A204.1 (cell line): ENCODE measurements at regions not wholly inside any gene's neighbourhood (a gene's known extent, or its start where the extent isn't known, plus 50 kb on each side); places are given as distances from the start of the nearest gene placed in this dataset.

Experiments used
- FAIRE-seq: peaks from 2 replicates; lab custom pipeline; 2012; peaks lifted over from hg19 to GRCh38; lab: Jason Lieb, UNC

GRCh38 chr3:117619805-117620204 lies 910.2 kb downstream of the TUSC7 start:
- FAIRE-seq: no peak

DNA sequence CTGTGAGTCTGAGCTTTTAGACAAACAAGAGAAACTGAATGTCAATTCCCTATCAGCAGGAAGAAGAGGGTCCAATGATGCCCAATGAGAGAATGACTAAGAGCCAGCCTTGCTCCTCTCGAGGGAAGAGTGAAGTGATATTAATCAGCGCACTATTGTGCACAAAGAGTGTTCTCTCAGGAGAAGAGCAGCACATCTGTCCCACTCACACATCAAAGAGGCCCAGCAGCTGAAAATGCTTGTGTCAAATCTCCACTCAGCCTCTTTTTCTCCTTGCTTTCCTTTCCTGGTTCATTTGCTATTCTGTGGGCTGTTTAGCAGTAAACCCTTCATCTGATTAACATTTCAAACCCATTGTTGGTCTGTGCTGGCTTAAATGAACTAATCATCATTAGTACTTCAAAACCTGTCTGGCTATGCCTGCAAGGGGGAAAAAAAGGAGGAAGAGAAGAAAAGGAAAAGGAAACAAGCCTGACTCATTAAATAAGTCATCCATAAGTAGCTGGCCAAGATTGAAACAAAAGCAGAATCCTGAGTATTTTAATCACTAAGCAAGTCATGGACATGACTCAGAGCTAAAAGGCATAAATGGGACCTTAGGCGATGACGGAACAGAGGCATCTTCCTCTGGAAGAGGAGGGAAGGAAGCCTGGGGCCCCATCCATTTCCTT lies 912.7 kb downstream of the TUSC7 start:
- FAIRE-seq: no peak

DNA sequence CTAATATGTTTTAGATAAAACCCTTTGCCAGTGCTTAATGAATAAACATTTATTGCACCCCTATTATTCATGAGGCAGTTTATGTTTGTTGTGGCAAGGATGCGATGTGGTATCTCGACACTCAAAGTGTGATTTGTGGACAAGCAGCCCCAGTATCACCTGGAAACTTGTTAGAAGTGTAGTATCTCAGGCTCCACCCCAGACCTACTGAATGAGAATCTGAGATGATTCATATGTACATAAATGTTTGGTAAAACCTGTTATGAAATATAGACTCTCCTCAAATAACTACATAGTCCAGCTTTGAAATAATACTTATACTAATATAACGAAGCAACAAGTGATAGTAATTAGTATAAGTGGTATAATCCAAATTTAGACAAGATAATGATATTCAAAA lies 914.8 kb downstream of the TUSC7 start:
- FAIRE-seq: no peak

DNA sequence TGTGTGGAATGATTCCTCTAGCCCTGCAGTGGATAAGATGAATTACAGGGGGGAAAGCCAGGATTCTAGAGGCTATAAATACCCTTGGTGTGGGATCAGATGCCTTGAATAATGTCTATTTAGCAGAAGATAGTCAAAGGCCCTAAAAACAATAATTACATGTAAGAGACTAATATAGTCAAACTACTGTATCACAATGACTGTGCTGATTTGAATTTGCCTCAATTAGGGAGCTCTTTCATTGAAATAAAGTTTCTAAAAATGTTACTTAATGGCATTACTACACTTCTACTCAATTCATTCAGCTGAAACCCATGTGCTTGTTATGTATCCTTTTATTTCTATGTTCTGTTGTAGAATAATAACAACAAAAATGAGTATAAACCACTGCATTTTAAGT lies 915.6 kb downstream of the TUSC7 start:
- no peak for FAIRE-seq

GRCh38 chr3:117626577-117626976 lies 917.0 kb downstream of the TUSC7 start:
- no peak for FAIRE-seq

DNA sequence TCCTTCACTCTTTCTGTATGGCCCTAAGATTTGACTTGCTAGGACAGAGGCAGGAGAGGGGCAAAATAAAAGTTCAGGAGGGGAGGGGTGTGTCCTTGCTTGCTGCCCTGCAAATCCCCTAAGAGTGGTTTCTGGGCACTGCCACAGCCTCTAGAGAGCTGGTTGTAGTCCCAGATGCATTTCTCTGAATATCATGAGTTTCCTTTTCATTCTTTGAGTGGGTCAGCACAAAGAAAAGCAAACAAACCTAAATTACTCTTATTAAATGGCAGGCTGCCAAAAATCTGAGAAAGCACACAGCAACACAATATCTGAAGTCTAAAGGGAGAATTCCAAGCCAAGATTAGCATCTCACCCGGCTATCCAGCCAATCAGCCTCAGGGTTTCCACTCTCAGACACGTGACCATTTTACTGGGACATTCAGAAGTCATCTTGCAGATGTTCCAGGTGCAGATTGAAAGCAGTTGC lies 919.3 kb downstream of the TUSC7 start:
- no peak for FAIRE-seq

- no peak for FAIRE-seq
These were observed 919.9 kb downstream of the TUSC7 start for GRCh38 chr3:117629505-117629904.

DNA sequence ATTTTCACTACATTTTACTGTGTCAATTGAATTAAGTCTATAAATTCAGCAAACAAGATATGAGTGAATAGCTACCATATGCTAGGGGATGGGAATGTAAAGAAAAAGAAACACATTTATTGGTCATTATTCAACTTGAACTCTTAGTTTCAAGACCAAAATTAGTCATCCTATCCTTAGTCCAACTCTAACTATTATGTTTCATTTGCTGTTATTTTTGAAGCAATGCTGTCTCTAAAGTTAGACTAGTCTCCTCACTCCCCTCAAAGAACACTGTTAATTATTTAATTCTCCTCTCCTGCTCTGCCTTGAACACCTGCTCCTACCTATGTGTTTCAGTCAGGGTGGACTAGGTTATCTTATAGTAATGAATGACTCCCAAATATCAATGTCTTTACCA lies 920.9 kb downstream of the TUSC7 start:
- FAIRE-seq: no peak

DNA sequence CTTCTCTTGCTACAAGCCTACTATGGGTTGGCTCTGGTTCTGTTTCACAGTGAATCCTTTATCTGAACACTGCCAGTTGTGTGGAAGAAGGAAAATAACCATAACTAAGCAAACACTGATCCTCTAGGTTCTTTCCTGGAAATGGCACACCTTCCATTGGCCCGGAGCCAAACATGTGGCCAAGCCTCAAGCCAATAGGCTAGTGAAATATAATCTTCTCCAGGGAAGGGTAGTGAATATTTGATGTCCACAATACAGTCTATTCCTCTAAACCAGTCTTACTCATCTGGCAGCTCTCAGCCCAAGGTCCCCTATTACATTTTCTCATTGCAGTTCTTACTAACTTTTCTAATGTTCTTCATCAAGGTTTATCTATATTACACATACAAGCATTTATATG lies 921.3 kb downstream of the TUSC7 start:
- FAIRE-seq: no peak

DNA sequence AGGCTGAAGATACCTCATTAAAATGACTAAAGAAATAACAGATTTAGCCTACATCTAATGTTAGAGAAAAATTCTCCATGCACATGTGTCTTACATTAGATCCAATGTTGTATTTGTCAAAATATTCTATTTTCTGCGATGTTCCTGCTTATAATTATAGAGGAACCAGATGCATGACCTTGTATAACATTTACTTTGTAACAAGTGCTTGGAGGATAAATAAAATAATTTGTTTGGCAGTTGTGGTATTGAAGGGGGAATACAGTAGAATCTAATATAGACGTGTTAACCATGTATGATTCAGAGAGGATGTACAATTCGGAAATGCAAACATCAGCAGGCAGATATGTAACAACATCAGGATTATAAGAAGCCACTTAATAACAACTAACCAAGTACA lies 922.2 kb downstream of the TUSC7 start:
- no peak for FAIRE-seq

DNA sequence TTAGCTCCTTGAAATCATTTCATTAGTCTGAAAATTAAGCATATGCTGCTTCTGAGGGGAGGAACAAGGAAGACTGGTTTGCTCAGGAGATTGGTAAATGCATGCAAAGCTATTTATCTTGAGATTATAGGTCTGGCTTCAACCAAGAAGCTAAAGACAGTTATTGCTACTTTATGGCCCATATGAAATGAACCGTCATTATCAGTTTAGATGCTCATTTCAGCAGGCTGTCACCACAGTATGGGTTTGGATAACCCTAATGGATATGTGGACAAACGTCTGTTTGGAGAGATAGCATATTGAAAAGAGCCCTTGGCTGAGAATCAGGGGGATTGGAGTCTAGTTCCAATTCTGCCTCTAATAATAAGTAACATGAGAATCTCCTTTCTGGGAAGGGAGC lies 922.6 kb downstream of the TUSC7 start:
- no peak for FAIRE-seq

DNA sequence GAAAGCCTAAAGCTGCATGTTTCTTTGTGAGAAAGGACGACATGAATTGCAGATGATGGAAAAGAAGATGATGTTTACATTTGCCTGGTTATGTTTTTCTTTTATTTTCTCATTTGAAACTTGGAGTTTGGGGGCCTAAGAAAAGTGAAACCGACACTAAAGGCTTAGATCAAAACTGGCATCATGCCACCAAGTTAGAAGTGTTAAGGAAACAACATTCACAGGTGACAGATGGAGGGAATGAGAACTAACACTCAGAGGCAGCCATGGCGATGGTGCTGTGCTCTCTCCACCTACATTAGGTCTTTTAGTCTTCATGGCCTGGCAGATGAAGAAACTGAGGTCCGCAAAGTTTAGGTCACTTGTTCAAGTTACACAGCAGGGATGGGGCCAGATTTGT lies 923.6 kb downstream of the TUSC7 start:
- FAIRE-seq: no peak

- FAIRE-seq: no peak
These were observed 928.1 kb downstream of the TUSC7 start for GRCh38 chr3:117637666-117638065.

DNA sequence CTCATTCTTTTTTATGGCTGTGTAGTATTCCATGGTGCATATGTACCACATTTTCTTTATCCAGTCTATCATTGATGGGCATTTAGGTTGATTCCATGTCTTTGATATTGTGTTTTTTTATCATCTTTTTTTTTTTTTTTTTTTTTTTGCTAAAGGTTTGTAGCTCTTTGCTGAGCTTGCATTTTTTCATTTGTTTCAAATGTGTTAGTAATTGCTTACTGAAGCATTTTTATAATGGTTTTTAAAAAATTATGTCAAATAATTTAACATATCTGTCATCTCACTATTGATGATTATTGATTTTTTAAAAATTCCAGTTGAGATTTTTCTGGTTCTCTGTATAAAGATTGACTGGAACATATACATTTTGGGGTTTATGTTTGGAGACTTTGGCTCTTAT lies 934.6 kb downstream of the TUSC7 start:
- FAIRE-seq: no peak

- no peak for FAIRE-seq
These were observed 936.1 kb downstream of the TUSC7 start for GRCh38 chr3:117645561-117646242.

GRCh38 chr3:117647435-117647834 lies 937.9 kb downstream of the TUSC7 start:
- FAIRE-seq: no peak

DNA sequence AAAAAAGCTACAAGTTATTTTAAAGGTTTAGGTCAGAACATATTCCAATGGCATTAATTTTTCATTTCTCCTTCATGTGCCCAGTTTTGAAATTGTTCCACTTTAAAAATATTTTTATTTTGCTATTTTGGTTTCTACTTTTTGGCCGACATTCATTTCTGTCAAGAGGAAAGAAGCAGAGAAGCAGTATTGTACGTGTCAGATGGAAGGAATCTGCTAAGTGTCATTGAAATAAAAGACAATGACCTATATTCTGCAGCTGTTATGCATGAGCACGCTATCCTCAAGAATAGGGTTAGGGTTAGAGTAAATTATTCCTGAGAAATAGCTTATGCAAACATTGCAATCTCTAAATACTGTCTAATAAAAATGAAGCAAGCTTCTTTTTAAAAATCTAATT lies 941.7 kb downstream of the TUSC7 start:
- FAIRE-seq: no peak

- FAIRE-seq: no peak
These were observed 946.8 kb downstream of the TUSC7 start for GRCh38 chr3:117656391-117656790.

DNA sequence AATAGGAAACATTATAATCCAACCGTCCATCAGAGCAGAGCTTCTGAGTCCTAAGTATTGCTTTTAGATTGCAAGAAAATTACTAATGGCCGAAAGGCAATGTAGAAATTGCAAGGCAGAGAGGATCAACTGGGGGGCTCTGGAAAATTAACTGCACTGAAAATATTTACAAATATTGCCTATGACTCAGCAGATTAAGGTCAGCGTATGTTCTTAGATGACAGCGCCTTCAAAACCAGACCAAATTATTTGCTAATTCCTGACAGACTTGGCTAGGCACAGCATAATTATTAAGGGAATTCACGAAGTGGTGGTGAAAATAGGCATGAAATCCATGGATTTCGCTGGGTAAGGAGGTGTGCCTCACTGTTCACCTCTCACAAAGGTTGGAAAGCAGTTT lies 947.7 kb downstream of the TUSC7 start:
- no peak for FAIRE-seq

DNA sequence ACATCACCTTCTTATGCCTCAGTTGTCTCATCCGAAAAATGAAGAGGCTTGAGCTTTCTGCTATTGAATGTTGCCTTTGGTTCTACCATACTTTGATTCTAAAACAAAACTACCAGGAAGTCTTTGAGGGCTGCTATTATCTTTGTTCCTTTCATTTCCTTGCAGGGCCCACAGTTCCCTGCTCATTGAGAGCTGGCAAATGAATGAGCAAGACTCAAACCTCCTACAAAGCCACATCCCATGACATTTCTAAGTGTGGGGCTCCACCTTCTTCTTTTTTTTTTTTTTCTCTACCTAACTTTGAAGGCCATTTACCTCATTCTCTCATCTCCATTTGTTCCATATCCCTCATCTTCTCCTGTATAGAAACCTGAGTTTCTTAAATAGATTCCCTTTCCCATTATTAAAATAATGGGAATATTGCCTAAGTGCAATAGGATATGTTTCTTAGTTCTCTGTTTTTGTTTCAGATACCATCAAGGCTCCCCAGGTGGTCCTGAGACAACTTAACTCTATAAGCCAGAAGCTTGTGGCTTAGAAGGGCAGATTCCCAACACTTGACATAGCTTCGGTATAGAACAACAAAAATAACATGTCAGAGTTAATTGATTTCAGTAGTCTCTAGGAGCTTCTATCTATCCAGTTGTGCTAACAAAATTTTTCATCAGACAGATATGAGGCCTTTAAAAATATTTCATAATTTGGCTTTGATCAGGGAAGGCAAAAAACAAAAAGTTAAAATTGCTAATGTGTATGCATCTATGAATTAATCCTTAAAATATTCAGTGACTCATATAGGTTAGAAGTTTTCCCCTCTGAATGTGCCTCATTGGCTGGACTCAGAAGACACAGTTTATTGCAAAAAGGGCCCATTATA lies 951.6 kb downstream of the TUSC7 start:
- FAIRE-seq: no peak

DNA sequence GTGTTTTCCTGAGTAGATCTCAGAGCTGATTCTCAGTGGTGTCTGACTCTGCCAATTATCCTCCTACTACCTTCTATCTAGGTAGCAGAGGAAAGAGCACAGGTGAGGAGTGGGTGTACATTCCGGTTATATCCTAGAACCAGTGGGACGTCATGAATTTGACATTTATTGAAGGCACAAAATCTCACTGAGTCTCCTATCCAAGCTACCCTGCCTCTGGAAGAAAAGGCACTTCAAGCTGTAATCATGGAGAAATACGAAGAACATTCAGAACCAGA lies 952.2 kb downstream of the TUSC7 start:
- FAIRE-seq: no peak

GRCh38 chr3:117665296-117665695 lies 955.7 kb downstream of the TUSC7 start:
- no peak for FAIRE-seq

GRCh38 chr3:117666325-117666724 lies 956.7 kb downstream of the TUSC7 start:
- no peak for FAIRE-seq

DNA sequence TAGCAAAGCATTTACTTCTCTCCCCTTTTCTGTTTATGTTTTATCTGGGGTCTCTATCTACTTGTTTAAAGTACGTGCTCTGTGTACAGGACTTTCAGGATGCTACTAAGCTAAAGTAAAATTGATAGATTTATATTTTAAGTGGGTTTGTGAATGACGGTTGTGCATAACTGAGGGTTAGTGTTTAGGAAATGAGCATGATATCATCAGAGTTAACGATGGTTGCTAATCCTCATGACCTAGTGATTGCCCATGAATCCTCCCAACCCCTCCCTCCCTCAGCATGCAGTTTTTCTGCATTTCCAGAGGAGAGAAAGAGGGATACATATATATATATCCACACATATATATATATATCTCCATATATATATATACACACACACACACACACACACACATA lies 957.2 kb downstream of the TUSC7 start:
- FAIRE-seq: no peak
